ENCODE measurements at regions not wholly inside any gene's neighbourhood (a gene's known extent, or its start where the extent isn't known, plus 50 kb on each side); places are given as distances from the start of the nearest gene placed in this dataset.

DNA sequence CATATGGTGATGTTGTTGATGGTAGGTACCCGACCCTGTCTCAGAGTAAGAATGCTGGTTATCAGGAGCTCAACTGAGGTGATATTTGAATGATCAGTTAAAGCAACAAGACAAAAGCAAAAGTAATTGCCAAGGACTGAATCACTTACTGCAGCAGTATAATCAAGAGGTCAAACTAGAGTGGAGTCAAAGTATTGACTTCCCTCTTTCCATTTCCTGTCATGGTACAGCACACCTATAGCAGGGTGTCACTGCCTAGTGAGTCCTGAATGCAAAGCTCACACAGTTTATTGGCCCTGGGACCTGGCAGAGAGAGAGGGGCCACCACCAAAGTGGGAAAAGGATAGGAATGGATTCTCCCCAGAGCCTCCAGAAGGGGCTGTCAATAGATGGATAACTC lies 886.1 kb upstream of the SORCS1 start:
- H3K4me1 Mint-ChIP-seq (ENCODE audit: insufficient read depth, unreplicated experiment), result no peaks in the 10 kb centered on the region
- H3K9me3 Mint-ChIP-seq (ENCODE audit: unreplicated experiment), result peaks cover 7% of the 10 kb centered on the region
- no peaks in the 10 kb centered on the region for H3K36me3 Mint-ChIP-seq (ENCODE audit: insufficient read depth, unreplicated experiment)
- ChIA-PET CTCF (no interaction called here), POLR2A (no interaction called here)
- no TSS peak for BruUV-seq (replicated peaks)
- no peak overlapping the region for H3K4me3 Mint-ChIP-seq (ENCODE audit: unreplicated experiment)
- H3K27me3 Mint-ChIP-seq (ENCODE audit: insufficient read depth, unreplicated experiment), result no peaks in the 10 kb centered on the region
- DNase-seq (ENCODE audit: unreplicated experiment), result no peak
- TF ChIP-seq CTCF (IDR thresholded peaks at IDR 0.05; ENCODE audit: unreplicated experiment), result no peak
- no peak overlapping the region for H3K27ac Mint-ChIP-seq (ENCODE audit: low read depth, unreplicated experiment)
- intact Hi-C loops (cut with micrococcal nuclease), result no loop called here

- peaks cover 7% of the 10 kb centered on the region for H3K9me3 Mint-ChIP-seq (ENCODE audit: unreplicated experiment)
- H3K4me3 Mint-ChIP-seq (ENCODE audit: unreplicated experiment), result no peak overlapping the region
- no peaks in the 10 kb centered on the region for H3K27me3 Mint-ChIP-seq (ENCODE audit: insufficient read depth, unreplicated experiment)
- intact Hi-C loops (cut with micrococcal nuclease), result no loop called here
- CTCF ChIA-PET, result interaction anchor here (0.5 kb wide), 1 partner anchor 492 kb away, joined by 4 read pairs; no protein-coding TSS in a partner anchor
- H3K27ac Mint-ChIP-seq (ENCODE audit: low read depth, unreplicated experiment), result no peak overlapping the region
- POLR2A ChIA-PET, result interaction anchor here (0.8 kb wide), 1 partner anchor 11 kb away, joined by 3 read pairs; no protein-coding TSS in a partner anchor
- DNase-seq (ENCODE audit: unreplicated experiment), result no peak
- BruUV-seq (replicated peaks), result no TSS peak
- H3K4me1 Mint-ChIP-seq (ENCODE audit: insufficient read depth, unreplicated experiment), result no peaks in the 10 kb centered on the region
- no peak for TF ChIP-seq CTCF (IDR thresholded peaks at IDR 0.05; ENCODE audit: unreplicated experiment)
- no peaks in the 10 kb centered on the region for H3K36me3 Mint-ChIP-seq (ENCODE audit: insufficient read depth, unreplicated experiment)
Measured at GRCh38 chr10:108049668-108050067, 885.2 kb upstream of the SORCS1 start.

DNA sequence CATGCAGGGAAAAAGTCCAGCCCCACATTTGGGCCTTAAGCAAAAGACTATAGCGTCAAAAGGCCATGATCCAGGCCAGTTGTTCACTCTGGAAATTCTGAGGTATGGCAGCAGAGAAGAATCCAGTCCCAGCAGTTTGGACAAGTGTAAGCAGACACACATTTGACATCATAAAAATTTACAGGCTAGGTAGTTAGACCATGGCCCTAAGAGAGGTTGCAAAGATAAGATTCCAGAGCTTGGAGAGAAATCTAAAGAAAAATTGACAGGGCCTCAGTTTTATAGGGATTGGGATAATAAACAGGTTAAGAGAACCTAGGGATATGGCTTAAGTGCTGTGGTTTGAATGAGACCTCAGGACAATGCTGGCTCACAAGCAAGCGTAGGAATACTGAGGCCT lies 884.4 kb upstream of the SORCS1 start:
- H3K36me3 Mint-ChIP-seq (ENCODE audit: insufficient read depth, unreplicated experiment), result no peaks in the 10 kb centered on the region

More for the DNA sequence above, 884.4 kb upstream of the SORCS1 start:
- no peak for DNase-seq (ENCODE audit: unreplicated experiment)
- H3K27me3 Mint-ChIP-seq (ENCODE audit: insufficient read depth, unreplicated experiment), result no peaks in the 10 kb centered on the region
- no peak for TF ChIP-seq CTCF (IDR thresholded peaks at IDR 0.05; ENCODE audit: unreplicated experiment)
- CTCF ChIA-PET, result interaction anchor here (1.0 kb wide), 1 partner anchor 11 kb away, joined by 4 read pairs; no protein-coding TSS in a partner anchor
- H3K4me3 Mint-ChIP-seq (ENCODE audit: unreplicated experiment), result no peak overlapping the region
- peaks cover 7% of the 10 kb centered on the region for H3K9me3 Mint-ChIP-seq (ENCODE audit: unreplicated experiment)
- POLR2A ChIA-PET, result interaction anchor here (0.6 kb wide), 1 partner anchor 46 kb away, joined by 3 read pairs; no protein-coding TSS in a partner anchor
- intact Hi-C loops (cut with micrococcal nuclease), result no loop called here
- BruUV-seq (replicated peaks), result no TSS peak
- H3K27ac Mint-ChIP-seq (ENCODE audit: low read depth, unreplicated experiment), result no peak overlapping the region
- no peaks in the 10 kb centered on the region for H3K4me1 Mint-ChIP-seq (ENCODE audit: insufficient read depth, unreplicated experiment)

Data from MCF 10A (cell line).